ENCODE measurements at regions not wholly inside any gene's neighbourhood (a gene's known extent, or its start where the extent isn't known, plus 50 kb on each side); places are given as distances from the start of the nearest gene placed in this dataset.

DNA sequence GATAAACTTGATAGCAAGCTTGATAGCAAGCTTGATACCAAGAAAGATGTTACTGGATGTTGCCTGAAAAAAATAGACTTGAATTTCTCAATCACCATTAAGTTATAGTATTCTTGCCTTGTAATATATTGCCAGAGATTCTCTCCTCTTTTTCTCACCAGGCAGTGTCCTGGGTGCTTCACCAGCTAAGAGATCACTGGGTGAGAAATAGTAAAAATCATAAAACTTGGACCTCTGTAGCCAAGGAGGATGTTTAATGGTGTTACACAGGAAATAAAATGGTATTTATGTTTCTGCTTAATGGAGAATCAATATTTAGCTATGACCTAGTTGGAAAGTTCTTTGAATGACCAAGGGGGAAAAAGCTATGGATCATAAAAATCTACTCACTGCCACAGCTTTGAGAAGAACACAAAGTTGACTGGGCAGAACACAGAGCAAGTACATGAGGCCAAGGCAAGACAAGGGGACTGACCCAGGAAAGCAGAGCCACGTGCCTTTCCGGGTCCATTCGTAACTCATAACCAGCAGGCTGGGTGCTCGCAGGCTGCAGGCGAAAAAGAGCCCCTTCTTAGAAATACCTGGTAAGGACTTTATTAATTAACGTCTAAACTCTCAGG, 129.4 kb upstream of the HNMT start:
- Mint-ChIP-seq H3K36me3 (ENCODE audit: low read depth) (peaks cover 2% of the 10 kb centered on the region), H3K27me3 (peaks cover 35% of the 10 kb centered on the region), H3K27ac (no peak overlapping the region), H3K4me1 (no peaks in the 10 kb centered on the region), H3K4me3 (no peak overlapping the region)
- H3K9me3 ChIP-seq (ENCODE audit: control insufficient read depth, low read length, poor library complexity, severe bottlenecking), result no peaks in the 10 kb centered on the region
- ATAC-seq (no peak), DNase-seq (no peak)

GRCh38 chr2:137836671-137837070, 127.6 kb upstream of the HNMT start:
- H3K36me3 Mint-ChIP-seq (ENCODE audit: low read depth), result peaks cover 2% of the 10 kb centered on the region
- no peaks in the 10 kb centered on the region for H3K4me1 Mint-ChIP-seq
- H3K27me3 Mint-ChIP-seq, result peaks cover 28% of the 10 kb centered on the region
- DNase-seq (no peak), ATAC-seq (no peak)
- no peaks in the 10 kb centered on the region for H3K9me3 ChIP-seq (ENCODE audit: control insufficient read depth, low read length, poor library complexity, severe bottlenecking)
- no peak overlapping the region for H3K27ac Mint-ChIP-seq
- no peak overlapping the region for H3K4me3 Mint-ChIP-seq

- Mint-ChIP-seq H3K36me3 (ENCODE audit: low read depth) (no peaks in the 10 kb centered on the region), H3K27me3 (peaks cover 22% of the 10 kb centered on the region), H3K4me1 (no peaks in the 10 kb centered on the region), H3K4me3 (no peak overlapping the region), H3K27ac (no peak overlapping the region)
- no peak for DNase-seq
- ATAC-seq, result no peak
- H3K9me3 ChIP-seq (ENCODE audit: control insufficient read depth, low read length, poor library complexity, severe bottlenecking), result no peaks in the 10 kb centered on the region
Measured at GRCh38 chr2:137837830-137838229, 126.4 kb upstream of the HNMT start.

- Mint-ChIP-seq H3K27ac (no peak overlapping the region), H3K4me1 (no peaks in the 10 kb centered on the region), H3K27me3 (peaks cover 22% of the 10 kb centered on the region), H3K4me3 (no peak overlapping the region), H3K36me3 (ENCODE audit: low read depth) (no peaks in the 10 kb centered on the region)
- no peak for DNase-seq
- no peaks in the 10 kb centered on the region for H3K9me3 ChIP-seq (ENCODE audit: control insufficient read depth, low read length, poor library complexity, severe bottlenecking)
- peak; percentile 51 for ATAC-seq
Measured at GRCh38 chr2:137838255-137839092, 125.8 kb upstream of the HNMT start.

DNA sequence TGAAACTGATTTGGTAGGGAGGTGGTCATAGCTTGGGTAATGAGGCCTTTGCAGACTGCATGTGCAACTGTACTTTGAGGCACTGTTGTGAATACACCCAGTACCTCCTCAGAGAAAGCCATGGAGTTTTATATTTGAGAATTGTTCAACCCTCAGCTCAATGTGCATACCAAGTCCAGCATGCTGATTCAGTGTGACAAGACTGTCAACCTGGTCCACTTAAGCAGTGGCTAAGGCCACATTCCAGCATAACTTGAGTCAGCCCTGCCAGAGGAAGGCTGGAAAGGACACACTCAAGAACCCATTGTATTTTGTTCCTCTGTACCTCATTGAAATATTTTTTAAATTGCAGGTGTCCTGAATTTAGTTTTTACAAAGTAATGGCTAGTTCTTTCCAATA, 121.8 kb upstream of the HNMT start:
- ATAC-seq, result no peak
- no peak for DNase-seq
- no peak overlapping the region for H3K27ac Mint-ChIP-seq
- no peaks in the 10 kb centered on the region for H3K4me1 Mint-ChIP-seq
- no peaks in the 10 kb centered on the region for H3K36me3 Mint-ChIP-seq (ENCODE audit: low read depth)
- no peak overlapping the region for H3K4me3 Mint-ChIP-seq
- H3K27me3 Mint-ChIP-seq, result peaks cover 12% of the 10 kb centered on the region
- H3K9me3 ChIP-seq (ENCODE audit: control insufficient read depth, low read length, poor library complexity, severe bottlenecking), result no peaks in the 10 kb centered on the region

- H3K27me3 Mint-ChIP-seq, result peaks cover 7% of the 10 kb centered on the region
- ATAC-seq (no peak), DNase-seq (no peak)
- H3K4me3 Mint-ChIP-seq, result no peak overlapping the region
- H3K27ac Mint-ChIP-seq, result no peak overlapping the region
- H3K4me1 Mint-ChIP-seq, result no peaks in the 10 kb centered on the region
- H3K9me3 ChIP-seq (ENCODE audit: control insufficient read depth, low read length, poor library complexity, severe bottlenecking), result no peaks in the 10 kb centered on the region
- H3K36me3 Mint-ChIP-seq (ENCODE audit: low read depth), result no peaks in the 10 kb centered on the region
Measured at GRCh38 chr2:137842952-137843351, 121.3 kb upstream of the HNMT start.

GRCh38 chr2:137845422-137845821, 118.9 kb upstream of the HNMT start:
- no peak for ATAC-seq
- Mint-ChIP-seq H3K4me1 (no peaks in the 10 kb centered on the region), H3K27ac (no peak overlapping the region), H3K4me3 (no peak overlapping the region), H3K27me3 (peaks cover 7% of the 10 kb centered on the region), H3K36me3 (ENCODE audit: low read depth) (no peaks in the 10 kb centered on the region)
- H3K9me3 ChIP-seq (ENCODE audit: control insufficient read depth, low read length, poor library complexity, severe bottlenecking), result no peaks in the 10 kb centered on the region
- DNase-seq, result no peak

DNA sequence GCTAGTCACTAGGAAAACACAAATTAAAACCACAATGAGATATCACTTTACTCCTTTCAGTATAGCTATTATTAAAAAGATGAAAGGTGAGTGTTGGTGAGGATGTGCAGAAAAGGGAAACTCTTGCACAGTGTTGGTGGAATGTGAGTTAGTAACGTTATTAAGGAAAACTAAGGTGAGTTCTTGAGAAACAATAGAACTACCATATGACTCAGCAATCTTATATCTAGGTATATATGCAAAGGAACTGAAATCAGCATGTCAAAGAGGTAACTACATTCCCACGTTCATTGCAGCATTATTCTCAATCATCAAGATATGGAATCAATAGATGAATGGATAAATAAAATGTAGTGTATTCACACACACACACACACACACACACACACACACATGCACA, 117.3 kb upstream of the HNMT start:
- Mint-ChIP-seq H3K27ac (no peak overlapping the region), H3K4me3 (no peak overlapping the region), H3K27me3 (peaks cover 7% of the 10 kb centered on the region), H3K4me1 (no peaks in the 10 kb centered on the region), H3K36me3 (ENCODE audit: low read depth) (no peaks in the 10 kb centered on the region)
- ATAC-seq (no peak), DNase-seq (no peak)
- no peaks in the 10 kb centered on the region for H3K9me3 ChIP-seq (ENCODE audit: control insufficient read depth, low read length, poor library complexity, severe bottlenecking)

DNA sequence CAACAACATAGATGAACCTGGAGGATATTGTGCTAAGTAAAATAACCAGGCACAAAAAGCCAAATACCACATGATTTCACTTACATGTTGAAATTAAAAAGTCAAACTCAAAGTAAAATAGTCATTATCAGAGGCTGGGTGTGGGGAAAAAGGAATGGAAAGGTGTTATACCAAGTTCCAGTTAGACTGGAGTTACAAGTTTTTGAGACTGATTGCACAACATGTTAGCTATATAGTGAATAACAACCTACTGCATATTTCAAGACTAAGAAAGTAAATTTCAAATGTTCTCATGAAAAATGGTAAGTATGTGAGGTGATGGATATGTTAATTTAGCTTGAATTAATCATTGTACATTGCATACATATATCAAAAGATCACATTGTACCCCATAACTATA, 116.8 kb upstream of the HNMT start:
- no peak for ATAC-seq
- no peaks in the 10 kb centered on the region for H3K9me3 ChIP-seq (ENCODE audit: control insufficient read depth, low read length, poor library complexity, severe bottlenecking)
- Mint-ChIP-seq H3K4me3 (no peak overlapping the region), H3K36me3 (ENCODE audit: low read depth) (no peaks in the 10 kb centered on the region), H3K27me3 (peaks cover 7% of the 10 kb centered on the region), H3K27ac (no peak overlapping the region), H3K4me1 (no peaks in the 10 kb centered on the region)
- DNase-seq, result no peak

DNA sequence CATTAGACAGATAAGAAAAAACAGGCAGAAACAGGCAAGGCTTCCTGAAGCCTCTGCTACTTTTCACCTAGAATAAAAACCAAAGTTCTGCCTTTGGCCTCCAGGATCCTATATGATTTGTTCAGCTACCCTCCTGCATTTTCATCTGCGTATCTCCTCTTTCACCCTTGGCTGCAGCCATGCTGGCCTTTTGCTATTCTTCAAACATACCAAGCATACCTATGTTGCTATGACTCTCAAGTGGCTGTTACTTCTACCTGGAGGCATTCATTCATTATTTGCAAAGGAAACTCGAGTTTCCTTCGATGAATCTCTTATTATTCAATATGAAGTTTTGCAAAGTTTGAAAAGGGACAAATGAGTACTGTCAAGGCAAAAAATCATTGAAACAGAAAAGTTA, 106.4 kb upstream of the HNMT start:
- H3K9me3 ChIP-seq (ENCODE audit: control insufficient read depth, low read length, poor library complexity, severe bottlenecking), result no peaks in the 10 kb centered on the region
- no peaks in the 10 kb centered on the region for H3K36me3 Mint-ChIP-seq (ENCODE audit: low read depth)
- no peak for DNase-seq
- ATAC-seq, result no peak
- no peaks in the 10 kb centered on the region for H3K4me1 Mint-ChIP-seq
- H3K27ac Mint-ChIP-seq, result no peak overlapping the region
- H3K27me3 Mint-ChIP-seq, result peaks cover 35% of the 10 kb centered on the region
- no peak overlapping the region for H3K4me3 Mint-ChIP-seq

- H3K4me1 Mint-ChIP-seq, result no peaks in the 10 kb centered on the region
- no peak for DNase-seq
- H3K36me3 Mint-ChIP-seq (ENCODE audit: low read depth), result no peaks in the 10 kb centered on the region
- no peak overlapping the region for H3K4me3 Mint-ChIP-seq
- H3K9me3 ChIP-seq (ENCODE audit: control insufficient read depth, low read length, poor library complexity, severe bottlenecking), result no peaks in the 10 kb centered on the region
- peaks cover 33% of the 10 kb centered on the region for H3K27me3 Mint-ChIP-seq
- ATAC-seq, result no peak
- H3K27ac Mint-ChIP-seq, result no peak overlapping the region
Measured at GRCh38 chr2:137862651-137863050, 101.6 kb upstream of the HNMT start.

DNA sequence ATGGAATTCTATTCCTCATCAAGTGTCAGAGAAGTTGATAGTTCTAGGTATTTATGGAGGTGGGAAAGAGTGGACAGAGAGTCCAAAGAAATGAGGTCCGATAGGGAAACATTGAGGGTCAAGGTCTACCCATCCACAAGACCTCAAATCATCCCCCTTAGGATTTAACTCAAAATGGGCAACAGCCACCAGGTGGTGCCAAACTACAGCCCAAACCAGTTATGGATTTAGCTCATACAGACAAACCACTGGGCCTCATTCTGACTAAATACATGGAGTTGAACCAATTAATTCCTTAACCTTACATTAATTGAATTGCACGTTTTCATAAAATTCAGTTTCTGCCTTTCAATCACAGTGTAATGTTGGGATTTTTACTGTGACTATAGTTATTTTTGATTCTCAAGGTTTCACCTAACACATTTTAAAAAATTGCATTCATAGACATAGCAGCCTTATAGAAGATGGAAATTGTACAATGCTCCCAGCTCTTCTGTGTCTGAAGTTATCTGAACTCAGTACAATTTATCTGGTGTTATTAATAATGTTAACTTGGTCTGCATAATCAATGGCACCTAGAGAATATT, 98.2 kb upstream of the HNMT start:
- DNase-seq (peak in 1 of 3 donors; percentile 10), ATAC-seq (no peak)
- Mint-ChIP-seq H3K27me3 (peaks cover 20% of the 10 kb centered on the region), H3K36me3 (ENCODE audit: low read depth) (no peaks in the 10 kb centered on the region), H3K27ac (no peak overlapping the region), H3K4me3 (no peak overlapping the region), H3K4me1 (no peaks in the 10 kb centered on the region)
- no peaks in the 10 kb centered on the region for H3K9me3 ChIP-seq (ENCODE audit: control insufficient read depth, low read length, poor library complexity, severe bottlenecking)

GRCh38 chr2:137870682-137871081, 93.6 kb upstream of the HNMT start:
- DNase-seq (no peak), ATAC-seq (no peak)
- H3K27me3 Mint-ChIP-seq, result peaks cover 19% of the 10 kb centered on the region
- H3K9me3 ChIP-seq (ENCODE audit: control insufficient read depth, low read length, poor library complexity, severe bottlenecking), result no peaks in the 10 kb centered on the region
- no peak overlapping the region for H3K27ac Mint-ChIP-seq
- H3K36me3 Mint-ChIP-seq (ENCODE audit: low read depth), result no peaks in the 10 kb centered on the region
- no peaks in the 10 kb centered on the region for H3K4me1 Mint-ChIP-seq
- no peak overlapping the region for H3K4me3 Mint-ChIP-seq

DNA sequence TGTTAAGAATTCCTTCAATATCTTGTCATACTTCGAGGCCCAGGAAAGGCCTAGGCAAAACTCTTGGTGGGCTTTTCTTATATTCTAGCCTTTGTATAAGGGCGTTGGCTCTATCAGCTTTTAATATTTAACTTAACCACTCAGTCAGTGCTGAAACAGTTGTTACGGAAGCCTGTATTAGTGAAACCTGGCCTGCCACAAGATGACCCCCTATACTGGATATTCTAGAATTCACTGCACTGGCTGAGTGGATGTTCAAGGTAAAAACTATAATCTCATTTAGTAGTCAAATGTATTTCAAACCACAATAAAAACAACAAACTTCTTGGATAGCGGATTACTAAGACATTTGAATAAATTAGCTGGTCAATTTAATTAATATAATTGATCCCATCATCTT, 91.7 kb upstream of the HNMT start:
- H3K9me3 ChIP-seq (ENCODE audit: control insufficient read depth, low read length, poor library complexity, severe bottlenecking), result no peaks in the 10 kb centered on the region
- H3K27me3 Mint-ChIP-seq, result peaks cover 19% of the 10 kb centered on the region
- no peak for DNase-seq
- H3K27ac Mint-ChIP-seq, result no peak overlapping the region
- no peaks in the 10 kb centered on the region for H3K4me1 Mint-ChIP-seq
- H3K36me3 Mint-ChIP-seq (ENCODE audit: low read depth), result no peaks in the 10 kb centered on the region
- ATAC-seq, result no peak
- H3K4me3 Mint-ChIP-seq, result no peak overlapping the region

All from T-helper 17 cell (primary cell).